MG63 (cell line): ENCODE measurements at regions not wholly inside any gene's neighbourhood (a gene's known extent, or its start where the extent isn't known, plus 50 kb on each side); places are given as distances from the start of the nearest gene placed in this dataset.

Source experiments
- DNase-seq: peaks from one replicate; pipeline ENCODE4 v3.0.0-alpha.2; 2020
- H3K27me3 ChIP-seq: fragments of 250-450 bp; sonication (Bioruptor Pico); 2 replicates; pipeline ENCODE4 v1.5.1; 2020; ENCODE audit warnings: mild to moderate bottlenecking, moderate library complexity
- H3K36me3 ChIP-seq: fragments of 250-450 bp; sonication (Bioruptor Pico); 2 replicates; pipeline ENCODE4 v1.5.1; 2020; ENCODE audit warnings: mild to moderate bottlenecking, moderate library complexity
- H3K4me3 ChIP-seq: fragments of 250-450 bp; sonication (Bioruptor Pico); 2 replicates; pipeline ENCODE4 v1.5.1; 2020; ENCODE audit warnings: mild to moderate bottlenecking, moderate library complexity
- H3K9me3 ChIP-seq: fragments of 250-450 bp; sonication (Bioruptor Pico); 2 replicates; pipeline ENCODE4 v1.5.1; 2020; ENCODE audit warnings: mild to moderate bottlenecking, moderate library complexity

- Histone ChIP-seq H3K9me3 (no peaks in the 10 kb centered on the region), H3K36me3 (no peaks in the 10 kb centered on the region), H3K4me3 (no peak overlapping the region), H3K27me3 (no peaks in the 10 kb centered on the region)
- no peak for DNase-seq
These were observed 277.7 kb downstream of the UTP18 start for GRCh38 chr17:51537996-51538550.

- no peaks in the 10 kb centered on the region for H3K36me3 ChIP-seq
- H3K4me3 ChIP-seq, result no peak overlapping the region
- no peak for DNase-seq
- H3K9me3 ChIP-seq, result no peaks in the 10 kb centered on the region
- H3K27me3 ChIP-seq, result no peaks in the 10 kb centered on the region
These were observed 279.8 kb downstream of the UTP18 start for GRCh38 chr17:51540151-51540550.

- H3K36me3 ChIP-seq, result no peaks in the 10 kb centered on the region
- no peak overlapping the region for H3K4me3 ChIP-seq
- DNase-seq, result no peak
- no peaks in the 10 kb centered on the region for H3K9me3 ChIP-seq
- H3K27me3 ChIP-seq, result no peaks in the 10 kb centered on the region
These were observed 280.9 kb downstream of the UTP18 start for GRCh38 chr17:51541215-51541614.

- no peaks in the 10 kb centered on the region for H3K9me3 ChIP-seq
- H3K27me3 ChIP-seq, result no peaks in the 10 kb centered on the region
- H3K36me3 ChIP-seq, result no peaks in the 10 kb centered on the region
- H3K4me3 ChIP-seq, result no peak overlapping the region
- DNase-seq, result no peak
These were observed 285.8 kb downstream of the UTP18 start for GRCh38 chr17:51546114-51546513.

GRCh38 chr17:51548125-51548524, 287.8 kb downstream of the UTP18 start:
- H3K36me3 ChIP-seq, result no peaks in the 10 kb centered on the region
- no peak overlapping the region for H3K4me3 ChIP-seq
- no peaks in the 10 kb centered on the region for H3K9me3 ChIP-seq
- DNase-seq, result no peak
- H3K27me3 ChIP-seq, result no peaks in the 10 kb centered on the region

- no peaks in the 10 kb centered on the region; the same call in 1 of the 2 replicates for H3K27me3 ChIP-seq
- no peaks in the 10 kb centered on the region for H3K9me3 ChIP-seq
These were observed 294.8 kb downstream of the UTP18 start for GRCh38 chr17:51555153-51555552.

GRCh38 chr17:51559778-51560177, 299.4 kb downstream of the UTP18 start:
- Histone ChIP-seq H3K4me3 (no peak overlapping the region), H3K36me3 (no peaks in the 10 kb centered on the region), H3K27me3 (no peaks in the 10 kb centered on the region; the same call in 1 of the 2 replicates), H3K9me3 (no peaks in the 10 kb centered on the region)
- DNase-seq, result no peak

More at GRCh38 chr17:51555153-51555552, 294.8 kb downstream of the UTP18 start:
- no peak for DNase-seq
- H3K4me3 ChIP-seq, result no peak overlapping the region
- no peaks in the 10 kb centered on the region for H3K36me3 ChIP-seq

GRCh38 chr17:51560398-51560797, 300.1 kb downstream of the UTP18 start:
- DNase-seq, result no peak
- Histone ChIP-seq H3K27me3 (no peaks in the 10 kb centered on the region; the same call in 1 of the 2 replicates), H3K4me3 (no peak overlapping the region), H3K36me3 (no peaks in the 10 kb centered on the region), H3K9me3 (no peaks in the 10 kb centered on the region)

- no peak for DNase-seq
- Histone ChIP-seq H3K27me3 (no peaks in the 10 kb centered on the region), H3K36me3 (no peaks in the 10 kb centered on the region), H3K4me3 (no peak overlapping the region), H3K9me3 (no peaks in the 10 kb centered on the region)
These were observed 303.6 kb downstream of the UTP18 start for GRCh38 chr17:51563961-51564360.

GRCh38 chr17:51572115-51572514, 311.8 kb downstream of the UTP18 start:
- H3K9me3 ChIP-seq, result no peaks in the 10 kb centered on the region
- DNase-seq, result no peak
- H3K36me3 ChIP-seq, result no peaks in the 10 kb centered on the region
- H3K4me3 ChIP-seq, result no peak overlapping the region
- no peaks in the 10 kb centered on the region for H3K27me3 ChIP-seq
